ENCODE measurements at regions not wholly inside any gene's neighbourhood (a gene's known extent, or its start where the extent isn't known, plus 50 kb on each side); places are given as distances from the start of the nearest gene placed in this dataset.

GRCh38 chr15:39427705-39428104, 153.2 kb upstream of the THBS1 start:
- no peak for DNase-seq (ENCODE audit: low read depth)

DNA sequence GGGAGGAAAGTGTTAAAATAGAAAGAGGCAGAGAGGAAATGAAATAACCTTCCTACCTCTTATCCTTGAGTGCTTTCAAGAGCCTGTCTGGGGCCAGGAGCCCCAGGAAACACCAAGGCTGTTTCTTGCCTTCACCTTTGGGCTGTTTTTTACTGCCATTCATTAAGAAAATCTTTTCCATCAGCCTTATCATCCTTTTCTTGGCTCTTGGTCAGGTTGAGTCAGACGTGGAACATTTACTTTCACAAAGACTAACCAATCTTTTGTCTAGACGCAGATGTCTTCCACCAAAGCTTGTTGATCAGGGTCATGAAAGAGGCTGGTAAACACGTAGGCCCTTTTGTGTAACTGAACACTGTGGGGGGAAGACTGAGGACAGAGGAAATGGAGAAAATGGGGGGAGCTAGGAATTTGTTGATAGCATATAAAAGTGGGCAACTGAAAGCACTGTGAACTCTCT, 151.0 kb upstream of the THBS1 start:
- DNase-seq (ENCODE audit: low read depth), result no peak

- DNase-seq (ENCODE audit: low read depth), result no peak
These were observed 150.5 kb upstream of the THBS1 start for GRCh38 chr15:39430389-39430788.

DNA sequence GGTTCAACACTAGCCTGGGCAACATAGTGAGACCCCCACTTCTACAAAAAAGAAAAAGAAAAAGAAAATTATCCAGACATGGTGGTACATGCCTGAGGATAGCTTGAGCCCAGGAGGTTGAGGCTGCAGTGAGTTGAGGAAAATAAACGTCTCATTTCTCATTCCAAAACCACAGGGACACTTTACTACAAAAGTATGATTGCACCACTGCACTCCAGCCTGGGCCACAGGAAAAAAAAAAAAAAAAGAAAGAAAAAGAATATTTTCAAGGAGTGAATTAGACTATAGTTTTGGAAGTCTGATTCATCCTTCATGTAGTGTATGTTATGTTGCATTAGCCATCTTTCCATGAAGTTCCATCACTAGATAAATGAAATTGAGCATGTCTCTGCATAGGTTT, 149.5 kb upstream of the THBS1 start:
- DNase-seq (ENCODE audit: low read depth), result no peak

- DNase-seq (ENCODE audit: low read depth), result no peak
These were observed 148.9 kb upstream of the THBS1 start for GRCh38 chr15:39432026-39432425.

- DNase-seq (ENCODE audit: low read depth), result no peak
These were observed 147.9 kb upstream of the THBS1 start for GRCh38 chr15:39432912-39433348.

DNA sequence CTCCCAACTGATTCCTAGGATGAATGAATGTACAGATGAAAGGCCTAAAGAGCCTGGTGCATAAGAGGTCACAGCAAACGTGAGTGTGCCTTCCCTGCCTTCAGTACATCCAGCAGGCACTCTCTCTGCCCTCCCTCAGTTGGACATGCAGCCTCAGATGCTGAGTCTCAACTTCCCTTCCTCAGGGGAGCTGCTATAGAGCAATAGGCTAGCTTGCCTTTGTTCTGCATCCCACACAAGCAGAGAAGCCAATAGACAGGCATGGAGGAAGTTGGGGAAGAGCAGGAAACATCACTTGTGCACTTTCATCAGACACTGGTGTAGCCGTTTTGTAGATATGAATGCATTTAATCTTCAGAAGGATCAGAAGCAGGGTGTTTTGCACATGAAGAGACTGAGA, 147.5 kb upstream of the THBS1 start:
- DNase-seq (ENCODE audit: low read depth), result no peak

GRCh38 chr15:39434163-39434562, 146.7 kb upstream of the THBS1 start:
- no peak for DNase-seq (ENCODE audit: low read depth)

DNA sequence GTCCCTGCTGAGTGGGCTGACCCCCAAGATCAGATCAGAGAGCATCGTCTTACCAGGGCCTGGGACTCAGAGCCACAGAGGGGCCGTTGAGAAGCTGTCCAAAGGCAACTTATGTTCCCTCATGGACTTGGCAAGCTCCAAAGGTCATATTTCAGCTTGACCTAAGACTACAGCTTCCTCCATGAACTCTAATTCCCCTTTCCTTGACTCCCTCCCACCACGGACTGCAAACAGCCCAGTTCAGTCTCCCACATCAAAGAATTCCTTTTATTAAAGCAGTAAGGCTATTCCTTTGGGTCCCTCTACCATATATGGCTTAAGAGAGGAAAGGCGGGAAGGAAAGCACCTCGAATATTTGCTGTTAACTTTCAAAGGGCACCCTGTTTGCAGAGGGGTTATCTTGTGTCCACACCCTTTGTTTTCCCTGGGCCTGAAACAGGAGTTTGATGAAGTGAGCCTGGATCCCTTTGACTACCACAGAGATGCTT, 146.1 kb upstream of the THBS1 start:
- DNase-seq (ENCODE audit: low read depth), result no peak

DNA sequence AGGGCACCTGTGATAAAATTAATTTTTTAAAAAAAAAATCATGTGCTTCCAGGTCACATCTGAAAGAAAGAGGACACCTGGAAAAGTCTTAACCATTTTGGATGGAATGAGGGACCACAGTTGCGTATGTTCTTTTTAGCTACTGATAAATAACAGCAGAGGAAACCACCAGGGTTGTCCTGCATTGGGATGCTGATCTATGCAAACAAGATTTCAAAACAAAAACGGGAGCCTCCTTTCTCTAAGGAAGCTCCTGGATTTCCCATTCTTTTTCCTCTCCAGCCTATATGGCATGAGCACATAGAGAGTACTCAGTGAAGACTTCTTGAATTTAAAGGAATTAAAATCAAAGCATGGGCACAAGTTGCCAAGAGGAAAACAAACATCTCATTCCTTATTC, 145.6 kb upstream of the THBS1 start:
- no peak for DNase-seq (ENCODE audit: low read depth)

DNA sequence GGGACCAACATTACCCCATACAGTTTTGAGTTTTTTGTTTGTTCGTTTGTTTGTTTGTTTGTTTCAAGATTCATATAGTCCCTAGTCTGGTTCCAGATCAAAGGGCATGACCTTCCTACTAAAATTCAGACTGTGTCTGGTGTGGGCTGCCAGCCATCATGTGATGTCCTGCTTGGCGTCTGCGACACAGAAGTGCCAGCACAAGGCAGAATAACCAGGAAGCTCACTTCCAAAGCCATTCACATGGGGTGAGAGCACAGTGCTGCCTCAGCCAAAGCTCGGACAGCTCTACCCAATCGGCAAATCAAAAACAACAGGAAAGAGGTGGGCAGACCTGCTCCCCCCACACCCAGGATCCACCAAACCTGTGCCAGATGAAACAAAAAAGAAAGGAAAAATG, 142.6 kb upstream of the THBS1 start:
- DNase-seq (ENCODE audit: low read depth), result no peak

GRCh38 chr15:39438799-39439592, 141.9 kb upstream of the THBS1 start:
- DNase-seq (ENCODE audit: low read depth), result no peak

- DNase-seq (ENCODE audit: low read depth), result no peak
These were observed 138.0 kb upstream of the THBS1 start for GRCh38 chr15:39442898-39443297.

DNA sequence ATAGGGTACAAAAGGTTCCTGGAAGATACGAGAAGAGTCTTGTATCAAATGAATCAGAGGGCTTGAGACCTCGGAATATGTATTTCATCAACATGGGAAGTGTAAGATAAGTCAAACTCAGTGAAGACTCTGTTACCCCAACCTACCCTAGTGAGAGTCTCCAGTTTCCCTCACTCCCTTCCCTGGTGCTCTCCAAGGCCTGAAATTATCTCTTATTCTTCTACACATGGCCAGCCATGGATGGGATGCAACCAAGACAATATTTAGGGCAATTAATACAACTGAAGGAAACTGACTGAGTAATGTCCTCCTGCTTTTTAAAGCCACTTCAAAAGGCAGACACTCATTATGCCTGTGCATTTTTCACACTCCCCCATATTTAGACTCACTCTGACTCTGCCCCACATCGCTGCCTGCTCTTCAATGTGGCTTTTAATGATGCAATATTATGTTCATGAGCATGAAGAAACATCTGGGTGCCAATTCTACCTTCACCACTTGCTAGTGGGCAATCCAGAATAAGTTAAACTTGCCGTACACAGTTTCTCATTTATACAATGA, 137.1 kb upstream of the THBS1 start:
- DNase-seq (ENCODE audit: low read depth), result no peak

DNA sequence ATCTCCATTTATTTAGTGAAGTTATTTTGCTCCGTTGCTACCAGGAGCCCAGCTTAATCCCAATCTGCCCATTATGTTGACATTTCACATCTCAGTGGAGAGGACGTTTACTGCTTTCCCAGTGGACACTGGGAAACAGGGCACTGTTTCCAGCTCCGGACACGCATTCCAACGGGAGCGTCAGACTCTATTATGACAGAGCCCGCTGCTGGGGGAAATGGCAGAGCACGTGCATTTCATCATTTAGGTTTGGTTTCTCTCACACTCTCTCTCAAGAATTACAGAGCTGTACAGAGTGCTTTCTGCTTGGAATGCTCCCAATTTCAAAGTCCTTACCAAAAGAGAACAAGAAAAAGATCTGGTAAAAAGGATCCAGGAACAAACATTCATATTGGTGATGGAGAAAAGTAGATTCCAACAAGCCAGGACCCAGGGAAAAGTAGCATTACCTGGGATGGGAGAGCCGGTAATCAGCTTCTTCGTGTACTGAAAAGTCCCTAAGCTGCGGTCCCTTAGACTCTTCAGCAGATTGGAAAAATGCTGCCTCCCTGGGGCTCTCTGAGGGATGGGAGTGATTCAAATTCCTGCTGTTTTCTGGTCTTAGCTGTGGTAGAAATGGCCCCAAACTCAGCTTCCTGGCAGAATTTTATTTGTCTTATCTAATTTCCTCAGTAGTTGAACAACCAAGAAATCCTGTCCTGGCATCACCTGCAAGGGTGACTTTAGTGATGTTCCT, 136.0 kb upstream of the THBS1 start:
- DNase-seq (ENCODE audit: low read depth), result no peak

DNA sequence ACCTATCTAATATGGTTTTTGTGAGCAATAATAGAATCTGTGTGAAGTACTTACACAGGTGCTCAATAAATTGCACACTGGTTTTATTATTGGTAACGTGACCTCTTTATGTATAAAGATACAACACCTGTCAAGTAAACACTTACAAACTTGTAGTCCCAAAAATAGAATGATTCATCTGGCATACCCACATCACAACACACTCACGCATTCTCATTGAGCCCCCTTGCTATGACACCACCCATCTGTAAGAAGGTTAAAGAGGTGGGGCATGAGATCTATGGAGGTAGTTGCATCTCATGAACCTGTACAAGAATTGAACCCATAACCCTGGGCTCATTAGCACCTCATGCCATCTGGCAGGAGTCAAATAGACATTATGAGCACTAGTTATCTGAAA, 134.9 kb upstream of the THBS1 start:
- DNase-seq (ENCODE audit: low read depth), result no peak

GRCh38 chr15:39447346-39447745, 133.5 kb upstream of the THBS1 start:
- no peak for DNase-seq (ENCODE audit: low read depth)

- no peak for DNase-seq (ENCODE audit: low read depth)
These were observed 133.0 kb upstream of the THBS1 start for GRCh38 chr15:39447881-39448280.

GRCh38 chr15:39448409-39448808, 132.5 kb upstream of the THBS1 start:
- DNase-seq (ENCODE audit: low read depth), result no peak

DNA sequence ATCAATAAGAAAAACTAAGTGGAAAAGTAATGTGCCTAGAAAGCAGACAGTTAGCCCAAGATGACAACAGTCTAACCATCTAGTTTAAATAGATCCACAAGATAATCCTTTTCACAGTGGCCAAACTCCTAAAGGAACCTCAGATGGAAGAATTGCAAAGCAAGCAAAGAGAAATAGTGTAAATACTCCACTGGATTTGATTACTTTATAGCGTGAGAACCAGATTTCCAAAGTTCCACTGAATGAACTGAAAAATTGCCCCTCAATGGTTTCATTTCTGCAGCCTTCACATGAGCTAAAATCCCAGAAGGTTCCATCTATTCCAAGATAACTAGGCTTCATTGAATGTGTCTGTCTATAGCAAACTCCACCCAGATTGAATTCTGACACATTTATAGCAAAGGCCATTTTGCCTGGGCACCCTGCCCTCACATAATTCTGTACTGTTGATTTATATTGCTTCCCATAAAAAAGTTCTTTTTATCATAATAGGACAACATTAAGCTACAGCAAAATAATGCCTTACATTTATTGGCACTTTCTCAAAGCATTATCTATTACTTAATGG, 129.7 kb upstream of the THBS1 start:
- DNase-seq (ENCODE audit: low read depth), result no peak

- DNase-seq (ENCODE audit: low read depth), result no peak
These were observed 129.0 kb upstream of the THBS1 start for GRCh38 chr15:39451871-39452270.

- DNase-seq (ENCODE audit: low read depth), result no peak
These were observed 127.3 kb upstream of the THBS1 start for GRCh38 chr15:39453620-39454019.
